WTC11 (cell line): ENCODE measurements at regions not wholly inside any gene's neighbourhood (a gene's known extent, or its start where the extent isn't known, plus 50 kb on each side); places are given as distances from the start of the nearest gene placed in this dataset.

Experiments used
- ATAC-seq: fragments of 200-7000 bp; cut with Tn5 transposase; 2 replicates; pipeline ENCODE4 v1.10.0; 2021; ENCODE audit warnings: mild to moderate bottlenecking, moderate library complexity
- CTCF ChIA-PET: fragments of 300-600 bp; sonication (Branson Sonifier 250); formaldehyde crosslinking; loops from one replicate; lab custom pipeline; 2021; ENCODE audit warnings: antibody characterized with exemption; lab: Charles Lee
- POLR2A ChIA-PET: fragments of 350-600 bp; sonication (Branson Sonifier 250); formaldehyde crosslinking; loops from one replicate; lab custom pipeline; 2021; ENCODE audit warnings: antibody characterized with exemption; lab: Charles Lee
- DNase-seq: peaks from one replicate; pipeline ENCODE4 v3.0.0; 2021; ENCODE audit warnings: low spot score
- H3K27ac Mint-ChIP-seq: 2 replicates; pipeline ENCODE4 v1.8.0; 2021; ENCODE audit warnings: mixed read lengths
- H3K27me3 Mint-ChIP-seq: 2 replicates; pipeline ENCODE4 v1.8.0; 2021; ENCODE audit warnings: low read depth, mild to moderate bottlenecking, moderate library complexity, mixed read lengths
- H3K36me3 Mint-ChIP-seq: 2 replicates; pipeline ENCODE4 v1.8.0; 2021; ENCODE audit warnings: mixed read lengths
- H3K4me1 Mint-ChIP-seq: 2 replicates; pipeline ENCODE4 v1.8.0; 2022; ENCODE audit warnings: mixed read lengths
- H3K4me3 Mint-ChIP-seq: 2 replicates; pipeline ENCODE4 v1.8.0; 2021; ENCODE audit warnings: mild to moderate bottlenecking, moderate library complexity, mixed read lengths
- H3K9me3 Mint-ChIP-seq: 2 replicates; pipeline ENCODE4 v1.8.0; 2021; ENCODE audit warnings: mixed read lengths
- FOXK1 ChIP-seq: sonication (generic); formaldehyde crosslinking; IDR thresholded peaks from 2 replicates; pipeline ENCODE4 v1.8.0; 2022; ENCODE audit warnings: mild to moderate bottlenecking, moderate library complexity, missing genetic modification reagents
- GRHL2 ChIP-seq: fragments of 250-450 bp; sonication (Bioruptor Pico); IDR thresholded peaks from 2 replicates; pipeline ENCODE4 v1.8.0; 2022; ENCODE audit warnings: mild to moderate bottlenecking, moderate library complexity; ENCODE audit not compliant: insufficient replicate concordance, severe bottlenecking
- NFATC4 ChIP-seq: fragments of 250-450 bp; sonication (Bioruptor Pico); IDR thresholded peaks from 2 replicates; pipeline ENCODE4 v1.9.0; 2021; ENCODE audit warnings: mild to moderate bottlenecking
- NR1H2 ChIP-seq: sonication (generic); formaldehyde crosslinking; IDR thresholded peaks from 2 replicates; pipeline ENCODE4 v1.9.0; 2021; ENCODE audit warnings: mild to moderate bottlenecking, moderate library complexity, missing genetic modification reagents
- SMAD3 ChIP-seq: sonication (generic); formaldehyde crosslinking; IDR thresholded peaks from 2 replicates; pipeline ENCODE4 v1.8.0; 2022; ENCODE audit warnings: missing genetic modification reagents, mild to moderate bottlenecking, borderline replicate concordance
- TP53 ChIP-seq: sonication (generic); formaldehyde crosslinking; IDR thresholded peaks from 2 replicates; pipeline ENCODE4 v1.8.1; 2023; ENCODE audit warnings: mild to moderate bottlenecking, missing genetic modification reagents
- ZBTB21 ChIP-seq: sonication (generic); formaldehyde crosslinking; IDR thresholded peaks from 2 replicates; pipeline ENCODE4 v1.8.1; 2023; ENCODE audit warnings: mild to moderate bottlenecking, missing genetic modification reagents, borderline replicate concordance
- ZNF232 ChIP-seq: sonication (generic); formaldehyde crosslinking; IDR thresholded peaks from 2 replicates; pipeline ENCODE4 v1.8.0; 2022; ENCODE audit warnings: mild to moderate bottlenecking, missing genetic modification reagents
- ZNF416 ChIP-seq: fragments of 250-450 bp; sonication (Bioruptor Pico); IDR thresholded peaks from 2 replicates; pipeline ENCODE4 v1.9.0; 2021; ENCODE audit warnings: mild to moderate bottlenecking, inconsistent platforms
- TF ChIP-seq, protein P1 (sequence below): sonication (generic); formaldehyde crosslinking; IDR thresholded peaks from 2 replicates; pipeline ENCODE4 v1.8.0; 2022; ENCODE audit warnings: mild to moderate bottlenecking, missing genetic modification reagents
- TF ChIP-seq, protein P2 (sequence below): fragments of 250-450 bp; sonication (Bioruptor Pico); conservative IDR thresholded peaks from 2 replicates; pipeline ENCODE4 v1.9.0; 2021; ENCODE audit warnings: mild to moderate bottlenecking
- TF ChIP-seq, protein P3 (sequence below): sonication (generic); formaldehyde crosslinking; IDR thresholded peaks from 2 replicates; pipeline ENCODE4 v1.8.1; 2023; ENCODE audit warnings: mild to moderate bottlenecking, missing genetic modification reagents, moderate library complexity
- TF ChIP-seq, protein P4 (sequence below): sonication (generic); formaldehyde crosslinking; conservative IDR thresholded peaks from 2 replicates; pipeline ENCODE4 v1.8.1; 2023; ENCODE audit warnings: mild to moderate bottlenecking, low read depth, missing genetic modification reagents, moderate library complexity
- TF ChIP-seq, protein P5 (sequence below): sonication (generic); formaldehyde crosslinking; IDR thresholded peaks from 2 replicates; pipeline ENCODE4 v1.8.0; 2023; ENCODE audit warnings: missing genetic modification reagents
- TF ChIP-seq, protein P6 (sequence below): sonication (generic); formaldehyde crosslinking; IDR thresholded peaks from 2 replicates; pipeline ENCODE4 v1.8.0; 2022; ENCODE audit warnings: mild to moderate bottlenecking, missing genetic modification reagents
- TF ChIP-seq, protein P7 (sequence below): sonication (generic); formaldehyde crosslinking; IDR thresholded peaks from 2 replicates; pipeline ENCODE4 v1.8.1; 2022; ENCODE audit warnings: mild to moderate bottlenecking, missing genetic modification reagents, moderate library complexity, borderline replicate concordance

DNA sequence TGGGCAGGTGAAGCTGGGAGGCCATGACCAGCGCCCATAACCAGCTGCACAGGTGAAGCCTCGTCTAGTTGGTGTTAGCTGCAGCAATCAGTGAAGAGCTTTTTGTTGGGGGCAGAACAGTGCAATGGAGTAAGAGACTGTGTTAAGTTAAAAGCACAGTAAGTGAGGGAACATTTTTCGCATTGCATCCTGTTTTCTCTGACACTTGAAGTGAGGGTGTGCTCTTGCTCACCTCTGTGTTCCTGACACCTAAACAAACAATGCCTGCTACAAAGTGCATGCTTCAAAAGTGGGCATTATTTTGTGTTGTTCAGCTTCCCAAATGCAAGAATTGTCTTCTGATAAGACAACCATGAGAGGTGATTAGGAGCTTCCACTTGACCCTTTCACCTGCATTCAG lies 324.0 kb upstream of the ACVR2A start:
- Mint-ChIP-seq H3K36me3 (peaks cover 6% of the 10 kb centered on the region; the same call in 1 of the 2 replicates), H3K27ac (no peak overlapping the region), H3K9me3 (peaks cover 29% of the 10 kb centered on the region), H3K27me3 (no peaks in the 10 kb centered on the region), H3K4me1 (peaks cover 1% of the 10 kb centered on the region), H3K4me3 (no peak overlapping the region)
- DNase-seq (no peak), ATAC-seq (no peak; the same call in 1 of the 2 replicates)
- no peak for TF ChIP-seq ZNF232 (CRISPR knock-in tag)
- no peak for TF ChIP-seq SMAD3 (CRISPR knock-in tag)
- TF ChIP-seq NR1H2: no peak
- TF ChIP-seq, protein P1, sequence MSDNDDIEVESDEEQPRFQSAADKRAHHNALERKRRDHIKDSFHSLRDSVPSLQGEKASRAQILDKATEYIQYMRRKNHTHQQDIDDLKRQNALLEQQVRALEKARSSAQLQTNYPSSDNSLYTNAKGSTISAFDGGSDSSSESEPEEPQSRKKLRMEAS (CRISPR knock-in tag): no peak
- TF ChIP-seq, protein P2, sequence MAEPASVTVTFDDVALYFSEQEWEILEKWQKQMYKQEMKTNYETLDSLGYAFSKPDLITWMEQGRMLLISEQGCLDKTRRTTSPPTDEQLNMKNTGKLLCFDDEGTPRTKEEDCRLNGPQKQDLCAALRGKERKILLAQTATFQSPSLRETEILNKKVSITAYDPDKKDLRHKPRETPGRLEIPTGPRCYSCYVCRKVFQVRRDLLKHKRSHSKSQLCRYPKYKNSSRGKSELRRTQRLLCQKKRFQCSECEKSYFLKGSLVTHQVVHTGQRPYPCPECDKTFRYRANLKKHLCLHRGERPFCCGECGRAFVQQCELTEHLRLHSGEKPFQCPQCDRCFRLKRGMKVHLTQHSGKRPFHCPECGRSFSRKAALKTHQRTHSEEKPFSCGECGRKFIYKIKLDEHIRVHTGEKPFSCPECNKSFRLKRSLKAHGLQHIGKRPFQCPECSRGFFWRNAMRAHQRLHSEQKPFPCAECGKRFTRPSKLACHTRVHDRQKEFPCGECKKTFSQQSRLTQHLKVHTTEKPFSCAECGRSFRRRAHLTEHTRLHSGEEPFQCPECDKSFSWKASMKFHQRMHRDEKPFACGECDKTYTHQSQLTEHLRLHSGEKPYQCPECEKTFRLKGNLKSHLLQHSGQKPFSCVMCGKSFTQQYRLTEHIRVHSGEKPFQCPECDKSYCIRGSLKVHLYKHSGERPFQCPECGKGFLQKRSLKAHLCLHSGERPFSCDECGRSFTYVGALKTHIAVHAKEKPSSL: no peak
- TF ChIP-seq GRHL2: no peak
- no peak for TF ChIP-seq TP53
- TF ChIP-seq, protein P3, sequence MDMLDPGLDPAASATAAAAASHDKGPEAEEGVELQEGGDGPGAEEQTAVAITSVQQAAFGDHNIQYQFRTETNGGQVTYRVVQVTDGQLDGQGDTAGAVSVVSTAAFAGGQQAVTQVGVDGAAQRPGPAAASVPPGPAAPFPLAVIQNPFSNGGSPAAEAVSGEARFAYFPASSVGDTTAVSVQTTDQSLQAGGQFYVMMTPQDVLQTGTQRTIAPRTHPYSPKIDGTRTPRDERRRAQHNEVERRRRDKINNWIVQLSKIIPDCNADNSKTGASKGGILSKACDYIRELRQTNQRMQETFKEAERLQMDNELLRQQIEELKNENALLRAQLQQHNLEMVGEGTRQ (CRISPR knock-in tag): no peak
- TF ChIP-seq ZBTB21 (CRISPR knock-in tag): no peak
- TF ChIP-seq ZNF416: no peak
- POLR2A ChIA-PET: no interaction called here
- CTCF ChIA-PET: no interaction called here

DNA sequence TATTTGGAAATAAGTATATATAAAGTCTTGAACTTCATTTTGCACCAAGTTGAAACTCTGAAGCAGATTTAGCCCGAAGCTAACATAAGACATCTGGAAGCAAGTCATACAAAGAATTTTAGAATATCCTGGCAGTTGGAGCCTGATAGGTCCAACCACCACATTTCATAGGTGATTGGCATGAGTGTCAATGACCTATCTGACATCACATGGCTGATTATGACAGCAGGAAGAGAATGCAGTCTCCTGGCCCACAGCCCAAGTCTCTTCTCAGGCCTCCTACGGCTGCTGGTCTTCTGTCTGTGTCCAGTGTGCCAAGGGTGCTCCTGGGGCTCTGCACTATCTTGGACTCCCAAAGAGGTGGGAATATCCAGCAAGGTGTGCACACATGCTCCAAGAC lies 325.7 kb upstream of the ACVR2A start:
- no peaks in the 10 kb centered on the region for H3K4me1 Mint-ChIP-seq
- ChIA-PET POLR2A (no interaction called here), CTCF (no interaction called here)
- TF ChIP-seq, protein P4, sequence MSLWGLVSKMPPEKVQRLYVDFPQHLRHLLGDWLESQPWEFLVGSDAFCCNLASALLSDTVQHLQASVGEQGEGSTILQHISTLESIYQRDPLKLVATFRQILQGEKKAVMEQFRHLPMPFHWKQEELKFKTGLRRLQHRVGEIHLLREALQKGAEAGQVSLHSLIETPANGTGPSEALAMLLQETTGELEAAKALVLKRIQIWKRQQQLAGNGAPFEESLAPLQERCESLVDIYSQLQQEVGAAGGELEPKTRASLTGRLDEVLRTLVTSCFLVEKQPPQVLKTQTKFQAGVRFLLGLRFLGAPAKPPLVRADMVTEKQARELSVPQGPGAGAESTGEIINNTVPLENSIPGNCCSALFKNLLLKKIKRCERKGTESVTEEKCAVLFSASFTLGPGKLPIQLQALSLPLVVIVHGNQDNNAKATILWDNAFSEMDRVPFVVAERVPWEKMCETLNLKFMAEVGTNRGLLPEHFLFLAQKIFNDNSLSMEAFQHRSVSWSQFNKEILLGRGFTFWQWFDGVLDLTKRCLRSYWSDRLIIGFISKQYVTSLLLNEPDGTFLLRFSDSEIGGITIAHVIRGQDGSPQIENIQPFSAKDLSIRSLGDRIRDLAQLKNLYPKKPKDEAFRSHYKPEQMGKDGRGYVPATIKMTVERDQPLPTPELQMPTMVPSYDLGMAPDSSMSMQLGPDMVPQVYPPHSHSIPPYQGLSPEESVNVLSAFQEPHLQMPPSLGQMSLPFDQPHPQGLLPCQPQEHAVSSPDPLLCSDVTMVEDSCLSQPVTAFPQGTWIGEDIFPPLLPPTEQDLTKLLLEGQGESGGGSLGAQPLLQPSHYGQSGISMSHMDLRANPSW (CRISPR knock-in tag): no peak
- TF ChIP-seq, protein P5, sequence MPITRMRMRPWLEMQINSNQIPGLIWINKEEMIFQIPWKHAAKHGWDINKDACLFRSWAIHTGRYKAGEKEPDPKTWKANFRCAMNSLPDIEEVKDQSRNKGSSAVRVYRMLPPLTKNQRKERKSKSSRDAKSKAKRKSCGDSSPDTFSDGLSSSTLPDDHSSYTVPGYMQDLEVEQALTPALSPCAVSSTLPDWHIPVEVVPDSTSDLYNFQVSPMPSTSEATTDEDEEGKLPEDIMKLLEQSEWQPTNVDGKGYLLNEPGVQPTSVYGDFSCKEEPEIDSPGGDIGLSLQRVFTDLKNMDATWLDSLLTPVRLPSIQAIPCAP: no peak
- TF ChIP-seq, protein P6, sequence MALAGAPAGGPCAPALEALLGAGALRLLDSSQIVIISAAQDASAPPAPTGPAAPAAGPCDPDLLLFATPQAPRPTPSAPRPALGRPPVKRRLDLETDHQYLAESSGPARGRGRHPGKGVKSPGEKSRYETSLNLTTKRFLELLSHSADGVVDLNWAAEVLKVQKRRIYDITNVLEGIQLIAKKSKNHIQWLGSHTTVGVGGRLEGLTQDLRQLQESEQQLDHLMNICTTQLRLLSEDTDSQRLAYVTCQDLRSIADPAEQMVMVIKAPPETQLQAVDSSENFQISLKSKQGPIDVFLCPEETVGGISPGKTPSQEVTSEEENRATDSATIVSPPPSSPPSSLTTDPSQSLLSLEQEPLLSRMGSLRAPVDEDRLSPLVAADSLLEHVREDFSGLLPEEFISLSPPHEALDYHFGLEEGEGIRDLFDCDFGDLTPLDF: no peak
- TF ChIP-seq FOXK1 (CRISPR knock-in tag): no peak
- TF ChIP-seq, protein P7, sequence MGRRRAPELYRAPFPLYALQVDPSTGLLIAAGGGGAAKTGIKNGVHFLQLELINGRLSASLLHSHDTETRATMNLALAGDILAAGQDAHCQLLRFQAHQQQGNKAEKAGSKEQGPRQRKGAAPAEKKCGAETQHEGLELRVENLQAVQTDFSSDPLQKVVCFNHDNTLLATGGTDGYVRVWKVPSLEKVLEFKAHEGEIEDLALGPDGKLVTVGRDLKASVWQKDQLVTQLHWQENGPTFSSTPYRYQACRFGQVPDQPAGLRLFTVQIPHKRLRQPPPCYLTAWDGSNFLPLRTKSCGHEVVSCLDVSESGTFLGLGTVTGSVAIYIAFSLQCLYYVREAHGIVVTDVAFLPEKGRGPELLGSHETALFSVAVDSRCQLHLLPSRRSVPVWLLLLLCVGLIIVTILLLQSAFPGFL: no peak
- no peak for TF ChIP-seq NFATC4 (CRISPR knock-in tag)
- peaks cover 25% of the 10 kb centered on the region for H3K9me3 Mint-ChIP-seq
- no peak overlapping the region for H3K4me3 Mint-ChIP-seq
- H3K27me3 Mint-ChIP-seq: no peaks in the 10 kb centered on the region
- H3K27ac Mint-ChIP-seq: no peak overlapping the region
- DNase-seq (no peak), ATAC-seq (no peak)
- H3K36me3 Mint-ChIP-seq: peaks cover 6% of the 10 kb centered on the region; the same call in 1 of the 2 replicates
